AG08396 (cell line): ENCODE measurements at regions not wholly inside any gene's neighbourhood (a gene's known extent, or its start where the extent isn't known, plus 50 kb on each side); places are given as distances from the start of the nearest gene placed in this dataset.
"Not testable (repeated sequence)": the region's sequence is repeated elsewhere in the genome, so short reads cannot be mapped to it uniquely, and the experiment has no call there.

ENCODE experiments used
- DNase-seq: peaks from one replicate; pipeline ENCODE4 v3.0.0; 2012; ENCODE audit warnings: low spot score, mixed read lengths

DNA sequence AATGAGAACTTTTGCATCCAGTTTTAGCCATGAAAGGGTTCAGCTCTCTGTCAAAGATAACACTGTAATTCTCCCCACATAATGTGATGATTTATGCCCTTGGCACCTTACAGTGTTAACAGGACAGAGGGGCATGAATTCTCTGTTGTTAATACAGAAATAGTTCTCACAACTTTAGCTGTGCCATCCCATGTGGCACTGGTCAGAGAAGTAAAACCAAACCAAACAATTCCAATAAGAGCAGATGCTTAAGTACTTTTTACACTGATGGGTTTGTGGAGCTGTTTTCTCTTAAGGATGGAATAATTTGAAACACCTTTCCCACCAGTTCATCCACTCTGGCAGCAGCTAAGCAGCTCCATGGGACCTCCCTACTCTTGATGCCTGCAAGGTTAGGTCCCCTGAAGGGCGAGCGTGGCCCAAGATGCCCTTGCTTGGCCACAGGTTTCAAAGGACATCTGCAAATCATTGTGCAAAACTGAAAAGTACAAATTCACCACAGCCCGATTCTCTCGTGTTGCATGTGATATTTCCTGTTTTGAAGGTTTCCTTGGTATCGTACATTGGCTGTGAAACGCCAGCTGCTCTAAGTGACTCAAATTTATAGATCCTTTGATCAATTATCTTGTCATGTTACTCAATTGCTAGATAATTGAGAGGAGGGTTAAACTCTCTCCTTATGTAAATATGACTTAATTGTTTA is 82.5 kb upstream of the CREB5 start:
- DNase-seq = no peak

DNA sequence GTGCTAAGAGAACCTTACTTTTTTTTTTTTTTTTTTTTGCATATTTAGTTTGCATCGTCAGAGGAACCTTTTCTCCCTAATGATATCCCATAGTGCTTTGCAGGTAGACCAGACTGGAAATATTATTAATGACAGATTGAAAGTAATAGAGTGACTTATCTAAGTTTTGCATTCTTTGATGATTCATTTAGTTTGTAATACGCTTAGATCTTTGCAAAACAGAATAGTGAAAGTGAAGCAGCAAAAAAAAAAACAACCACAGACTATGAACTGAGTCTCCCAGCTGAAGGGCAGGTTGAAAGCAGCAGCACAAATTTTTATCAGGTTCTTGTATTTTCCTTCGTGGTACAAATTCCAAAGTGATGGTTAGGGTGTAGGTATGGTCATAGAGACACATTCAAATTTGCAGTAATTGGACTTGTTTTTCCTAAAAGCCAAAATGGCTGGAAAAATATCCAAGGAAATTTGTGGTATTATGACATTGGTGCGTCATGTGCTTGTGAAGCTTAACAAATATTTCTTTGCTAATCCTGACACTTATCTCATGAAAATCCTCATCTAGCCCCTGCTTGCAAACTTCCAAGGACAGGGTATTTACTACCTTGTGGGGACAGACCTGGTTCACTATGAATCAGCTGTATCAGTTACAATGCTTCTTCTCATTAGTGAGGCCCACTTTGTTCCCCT is 81.8 kb upstream of the CREB5 start:
- no peak for DNase-seq

DNA sequence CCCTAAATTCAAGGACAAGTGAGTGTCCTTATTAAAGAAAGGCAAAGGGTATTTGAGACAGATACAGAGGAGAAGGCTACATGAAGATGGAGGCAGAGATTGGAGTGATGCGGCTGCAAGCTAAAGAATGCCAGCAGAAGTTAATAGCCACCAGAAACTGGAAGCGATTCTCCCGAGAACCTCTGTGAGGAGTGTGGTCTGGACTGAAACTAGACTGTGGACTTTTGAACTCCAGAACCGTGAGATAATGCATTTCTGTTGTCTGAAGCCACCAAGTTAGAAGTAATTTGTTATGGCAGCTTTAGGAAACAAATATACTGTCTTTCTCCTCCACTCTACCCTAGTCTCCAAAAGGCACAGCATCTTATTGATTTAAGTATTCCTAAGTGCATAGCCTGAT is 80.3 kb upstream of the CREB5 start:
- DNase-seq = no peak

DNA sequence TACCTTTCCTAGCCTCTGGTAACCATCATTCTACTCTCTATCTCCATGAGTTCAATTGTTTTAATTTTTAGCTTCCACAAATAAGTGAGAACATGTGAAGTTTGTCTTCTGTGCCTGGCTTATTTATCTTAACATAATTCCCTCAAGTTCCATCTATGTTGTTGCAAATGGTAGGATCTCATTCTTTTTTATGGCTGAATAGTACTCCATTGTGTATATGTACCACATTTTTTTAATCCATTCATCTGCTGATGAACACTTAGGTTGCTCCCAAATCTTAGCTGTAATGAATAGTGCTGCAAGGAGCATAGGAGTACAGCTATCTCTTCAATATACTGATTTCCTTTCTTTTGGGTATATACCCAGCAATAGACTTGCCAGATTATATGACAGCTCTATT is 78.8 kb upstream of the CREB5 start:
- not testable (repeated sequence) for DNase-seq

DNA sequence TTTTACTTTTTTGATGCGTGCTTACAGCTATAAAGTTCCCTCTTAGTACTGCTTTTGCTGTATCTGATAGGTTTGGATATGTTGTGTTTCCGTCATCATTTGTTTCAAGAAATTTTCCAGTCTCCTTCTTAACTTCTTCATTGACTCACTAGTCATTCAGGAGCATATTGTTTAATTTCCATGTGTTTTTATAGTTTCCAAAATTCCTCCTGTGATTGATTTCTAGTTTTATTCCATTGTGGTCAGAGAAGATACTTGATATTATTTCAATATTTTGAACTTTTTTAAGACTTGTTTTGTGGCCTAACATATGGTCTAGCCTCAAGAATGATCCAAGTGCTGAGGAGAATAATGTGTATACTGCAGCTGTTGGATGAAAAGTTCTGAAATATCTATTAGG is 75.5 kb upstream of the CREB5 start:
- no peak for DNase-seq

DNA sequence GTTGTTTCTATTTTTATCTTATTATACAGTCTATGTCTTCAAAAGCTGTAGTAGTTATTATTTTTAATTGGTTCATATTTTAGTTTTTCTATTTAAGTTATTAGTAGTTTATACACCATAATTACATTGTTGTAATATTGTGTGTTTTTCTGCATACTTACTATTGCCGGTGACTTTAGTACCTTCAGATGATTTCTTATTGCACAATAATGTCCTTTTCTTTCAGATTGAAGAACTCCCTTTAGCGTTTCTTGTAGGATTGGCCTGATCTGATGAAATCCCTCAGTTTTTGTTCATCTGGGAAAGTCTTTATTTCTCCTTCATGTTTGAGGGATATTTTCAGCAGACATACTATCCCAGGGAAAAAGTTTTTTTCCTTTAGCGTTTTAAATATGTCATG is 74.3 kb upstream of the CREB5 start:
- no peak for DNase-seq

DNA sequence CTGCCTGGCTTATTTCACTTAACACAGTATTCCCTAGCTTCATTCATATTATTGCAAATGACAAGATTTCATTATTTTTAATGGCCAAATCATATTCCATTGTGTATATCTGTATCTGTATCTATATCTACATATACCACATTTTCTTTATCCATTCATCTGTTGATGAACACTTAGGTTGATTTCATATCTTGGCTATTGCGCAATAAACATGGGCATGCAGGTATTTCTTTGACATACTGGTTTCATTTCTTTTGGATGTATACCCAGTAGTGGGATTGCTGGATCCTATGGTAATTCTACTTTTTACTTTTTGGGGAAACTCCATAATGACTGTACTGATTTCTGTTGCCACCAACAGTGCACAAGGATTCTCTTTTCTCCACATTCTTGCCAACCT is 68.9 kb upstream of the CREB5 start:
- no peak for DNase-seq

DNA sequence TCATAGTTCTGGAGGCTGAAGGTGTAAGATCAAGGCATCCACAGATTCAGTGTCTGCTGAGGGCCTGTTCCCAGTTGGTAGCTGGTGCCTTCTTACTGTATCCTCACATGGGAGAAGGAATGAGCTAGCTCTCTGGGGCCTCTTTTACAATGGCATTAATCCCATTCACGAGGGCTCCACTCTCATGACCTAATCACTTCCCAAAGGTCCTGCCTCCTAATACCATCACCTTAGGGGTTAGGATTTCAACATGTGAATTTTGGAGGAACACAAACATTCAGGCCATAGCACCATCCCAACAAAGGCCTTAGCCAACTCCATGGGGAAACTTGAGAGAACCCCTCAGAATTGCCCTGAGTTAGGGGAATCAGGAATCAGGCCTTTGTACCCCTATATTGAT is 66.1 kb upstream of the CREB5 start:
- DNase-seq = no peak

DNA sequence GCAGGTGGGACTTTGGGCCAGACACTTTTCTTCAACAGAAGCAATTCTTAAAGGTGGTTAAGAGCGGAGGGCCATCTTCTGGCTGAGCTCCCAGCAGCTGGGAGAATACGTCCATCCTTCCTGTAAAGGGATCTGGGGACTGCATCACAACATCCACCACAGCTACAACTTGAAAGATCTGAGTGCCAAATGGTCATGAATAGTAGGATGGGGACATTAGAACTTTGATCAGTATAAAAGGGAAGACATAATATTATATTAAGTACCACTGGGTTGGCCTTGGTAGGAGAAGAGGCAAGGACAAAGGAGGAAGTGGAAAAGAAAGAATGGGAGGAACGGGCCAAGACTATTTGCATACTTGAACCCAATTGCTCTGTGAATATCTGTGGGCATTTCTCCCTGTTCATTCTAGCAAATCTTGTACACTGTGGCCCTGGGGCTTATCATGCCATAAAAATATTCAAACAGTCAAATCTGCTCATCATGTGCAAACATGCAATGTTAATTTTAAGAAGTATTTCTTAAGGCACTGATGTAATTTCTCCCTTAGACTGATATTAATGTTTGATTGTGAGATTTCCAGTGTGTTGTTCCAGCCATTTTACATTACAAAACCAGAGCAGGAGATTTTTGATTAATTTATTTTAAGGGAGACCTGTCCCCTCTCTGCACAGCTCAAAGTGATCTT is 65.5 kb upstream of the CREB5 start:
- DNase-seq = no peak

DNA sequence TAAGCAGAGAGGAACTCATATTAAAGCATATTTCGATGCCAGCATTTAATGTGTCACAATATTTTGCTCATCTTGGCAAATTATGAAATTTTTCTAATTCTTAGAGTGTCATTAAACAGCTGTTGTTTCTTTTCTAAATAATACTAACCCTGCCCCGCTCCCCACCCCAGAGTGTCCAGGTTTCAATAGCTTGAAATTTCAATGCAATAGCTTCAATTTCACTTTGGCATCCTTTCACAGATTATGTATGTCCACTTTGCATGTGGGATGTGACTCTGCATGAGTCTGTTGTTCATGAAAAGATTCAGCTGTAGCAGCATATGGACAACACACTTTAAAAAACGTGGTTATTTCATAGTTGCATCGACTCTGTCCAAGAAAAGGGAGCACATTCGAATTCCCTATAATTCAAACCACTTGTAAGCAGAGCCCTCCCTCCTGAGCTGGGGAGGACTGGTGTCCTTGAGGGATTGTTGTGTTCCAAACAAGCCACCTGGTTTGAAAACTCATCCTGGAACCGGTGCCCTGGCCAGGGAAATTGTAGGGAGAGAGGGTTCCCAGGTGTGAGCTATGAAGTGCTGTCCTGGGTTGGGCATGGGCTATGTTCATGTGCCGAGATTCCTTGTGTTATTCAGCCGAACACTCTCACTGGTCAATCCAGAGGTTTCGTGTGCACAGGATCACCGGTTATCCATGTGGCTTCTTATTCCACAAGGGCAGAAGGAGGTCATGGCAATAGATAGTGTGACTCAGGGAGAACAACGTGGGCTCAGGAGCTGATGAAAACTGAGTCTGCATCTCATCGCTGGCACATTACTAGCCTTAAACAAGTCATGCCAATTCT is 64.6 kb upstream of the CREB5 start:
- no peak for DNase-seq

DNA sequence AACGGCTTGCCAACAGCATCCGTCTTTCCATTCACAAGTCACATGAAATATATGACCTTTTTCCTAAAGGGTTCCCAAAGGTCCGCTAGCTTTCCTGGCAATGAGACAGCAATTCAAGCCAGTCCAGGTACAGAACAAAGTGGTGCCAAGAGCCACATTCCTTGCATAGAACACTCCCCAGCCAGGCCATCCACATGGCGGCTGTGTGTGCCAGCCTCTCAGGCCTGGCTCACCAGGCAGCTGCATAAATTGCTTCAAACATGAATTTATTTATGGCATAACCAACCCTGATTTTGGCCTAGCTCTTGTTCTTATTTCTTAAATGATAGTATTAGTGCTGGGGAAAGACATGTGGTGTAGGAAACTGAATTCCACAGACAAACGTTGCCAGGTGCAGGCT is 63.7 kb upstream of the CREB5 start:
- DNase-seq = no peak

DNA sequence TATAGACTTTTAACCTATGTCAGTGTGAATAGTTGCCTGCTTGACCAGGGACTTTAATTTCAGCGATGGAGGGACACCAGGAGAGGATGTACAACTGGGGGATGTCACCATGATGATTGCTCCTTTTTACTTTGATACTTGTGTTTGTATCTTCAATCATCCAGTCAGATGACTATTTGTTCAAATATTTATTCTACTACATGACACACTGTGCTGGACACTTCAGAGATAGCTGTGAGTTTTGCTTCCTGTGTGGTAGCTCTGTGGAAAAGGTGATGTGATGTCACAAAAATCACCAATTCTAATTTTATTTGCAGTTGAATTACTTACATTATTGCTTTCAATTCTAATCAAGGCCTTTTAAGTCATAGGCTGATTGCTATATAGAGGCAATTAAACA is 62.7 kb upstream of the CREB5 start:
- no peak for DNase-seq

DNA sequence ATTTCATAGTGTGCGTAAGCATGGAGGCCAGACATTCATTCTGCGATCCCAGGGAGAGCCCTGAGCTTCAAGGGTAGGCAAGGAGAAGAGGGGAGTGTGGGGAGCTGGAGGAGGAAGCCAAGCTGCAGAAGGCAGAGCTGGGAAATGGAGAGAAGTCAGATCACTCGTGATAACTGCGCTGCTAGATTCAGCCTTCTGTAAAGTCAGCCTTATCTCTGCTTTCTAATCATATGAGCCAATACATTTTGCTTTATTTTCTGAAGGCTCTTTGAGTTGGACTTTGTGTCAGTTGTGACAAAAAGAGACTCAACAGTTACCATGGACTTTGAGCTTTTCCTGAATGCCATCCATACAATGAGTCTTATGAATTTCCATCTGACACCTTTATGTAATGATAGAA is 61.7 kb upstream of the CREB5 start:
- no peak for DNase-seq

DNA sequence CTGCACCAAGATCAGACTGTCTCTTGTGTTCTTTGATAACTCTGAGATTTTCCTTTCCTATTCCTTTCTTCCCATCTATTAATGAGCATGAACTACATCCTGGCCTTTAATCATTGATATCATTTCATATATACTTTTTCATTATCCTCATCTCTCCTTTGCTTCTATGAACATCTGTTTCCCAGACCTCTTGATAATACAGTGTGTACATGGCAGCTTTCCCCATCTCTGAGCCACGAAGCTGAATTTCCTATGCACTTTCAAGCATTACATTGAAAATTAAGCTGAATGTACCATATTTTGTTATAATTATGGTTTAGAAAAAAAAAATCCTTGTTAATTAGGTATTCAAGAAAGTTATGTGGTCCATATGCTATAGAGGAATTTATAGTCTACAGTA is 60.9 kb upstream of the CREB5 start:
- no peak for DNase-seq

DNA sequence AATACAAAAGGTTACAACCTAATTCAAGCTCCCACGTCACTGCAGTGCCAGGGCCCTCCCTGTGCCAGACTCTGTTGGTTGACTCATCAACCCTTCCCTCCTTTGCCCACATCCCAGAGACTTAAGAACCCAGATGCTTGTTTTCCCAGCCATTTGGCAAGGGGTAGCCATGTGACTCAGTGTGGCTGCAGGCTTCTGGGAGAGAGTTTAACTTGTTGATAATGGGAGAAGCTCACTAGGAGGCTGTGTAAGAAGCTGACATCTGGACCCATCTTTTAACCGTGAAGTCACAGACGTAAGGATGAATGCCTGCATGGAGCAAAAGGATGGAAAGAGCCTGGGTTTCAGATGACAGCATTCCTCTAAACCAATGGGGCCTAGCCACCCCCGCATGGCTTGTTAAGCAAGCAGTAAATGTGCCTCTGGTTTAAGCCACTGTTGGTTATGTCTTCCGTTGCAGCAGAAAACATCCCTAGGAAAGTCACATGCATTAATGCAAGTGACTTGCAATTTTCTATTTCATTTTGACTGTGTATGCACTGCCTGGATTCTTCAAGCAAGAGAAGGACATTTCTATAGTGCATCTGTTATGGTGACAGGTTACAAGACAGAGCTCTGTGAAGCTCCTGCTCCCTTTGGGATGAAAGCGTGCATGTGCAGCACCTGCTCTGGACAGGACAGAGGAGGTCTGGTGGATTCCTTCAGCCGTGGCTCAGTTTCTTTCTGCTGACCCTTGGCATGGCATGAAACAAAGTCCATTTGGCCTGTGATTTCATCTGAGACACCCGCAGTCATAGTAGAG is 57.5 kb upstream of the CREB5 start:
- peak; percentile 41 for DNase-seq

DNA sequence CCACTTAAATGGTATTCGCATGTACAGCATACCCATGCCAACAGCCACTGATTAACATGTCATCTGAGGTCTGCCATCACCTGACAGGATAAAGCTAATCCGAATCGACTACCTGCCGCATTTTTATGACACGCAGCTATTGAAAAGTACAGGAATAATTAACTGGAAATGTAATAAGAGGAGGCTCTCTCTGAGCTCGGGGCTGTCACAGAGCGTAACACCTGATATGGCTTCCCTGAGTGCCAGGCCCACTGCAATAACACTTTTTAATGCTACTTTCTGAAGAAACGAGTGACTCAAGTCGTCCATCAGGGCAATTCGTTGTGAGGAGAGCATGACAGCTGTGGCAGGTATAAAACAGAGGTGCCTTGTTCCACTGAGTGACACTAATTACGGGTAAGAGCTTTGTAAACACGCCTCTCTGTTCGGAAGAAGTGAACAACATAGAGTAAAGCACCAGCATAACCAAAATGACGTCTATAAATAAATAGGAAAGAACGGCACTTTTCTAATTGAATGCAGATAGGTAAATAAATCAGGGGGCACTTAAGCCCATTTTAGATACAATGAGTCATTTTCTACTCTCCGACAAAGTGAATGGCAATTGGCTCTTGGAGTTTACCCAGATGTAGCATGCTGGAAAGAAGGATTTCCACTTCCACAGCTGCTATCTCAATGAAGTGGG is 56.5 kb upstream of the CREB5 start:
- no peak for DNase-seq

DNA sequence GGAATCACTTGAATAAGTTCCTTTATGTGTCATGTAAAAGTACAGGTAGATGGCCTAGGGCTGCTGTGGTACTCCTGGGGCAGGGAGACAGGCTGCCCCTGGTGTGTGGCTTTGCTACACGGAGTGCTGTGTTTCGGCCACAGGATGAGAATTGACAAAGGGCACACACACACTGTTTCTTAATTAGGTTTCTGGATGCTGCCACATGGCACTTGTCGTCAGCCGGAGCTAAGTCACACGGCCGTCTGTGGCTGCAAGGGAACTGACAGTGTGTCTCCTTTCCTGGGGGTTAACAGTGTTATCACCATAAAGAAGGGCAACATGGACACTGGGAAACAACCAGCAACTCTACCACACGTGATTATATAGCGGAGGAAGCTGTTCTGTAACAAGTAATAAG is 55.7 kb upstream of the CREB5 start:
- no peak for DNase-seq

DNA sequence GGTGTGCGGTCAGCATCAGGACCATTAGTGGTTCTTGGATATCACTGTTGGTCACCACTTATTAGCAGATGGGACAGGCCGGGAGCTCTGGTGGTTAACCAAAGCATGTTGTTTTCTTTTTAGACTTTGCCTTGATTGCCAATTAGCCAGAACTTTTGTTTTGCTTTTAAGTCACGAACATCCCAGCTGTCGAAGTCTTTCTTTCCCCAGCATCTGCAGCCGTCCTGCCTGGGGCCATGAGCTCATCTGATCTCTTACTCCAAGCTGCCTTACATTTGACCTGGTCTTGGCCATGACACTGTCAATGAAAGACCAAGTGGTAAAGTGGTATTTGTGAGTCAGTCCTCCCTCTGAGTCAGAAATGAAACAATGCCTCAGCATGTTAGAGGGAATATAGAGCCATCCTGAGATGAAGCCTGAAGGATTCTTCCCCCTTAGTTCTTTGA is 53.9 kb upstream of the CREB5 start:
- DNase-seq = peak; percentile 69

DNA sequence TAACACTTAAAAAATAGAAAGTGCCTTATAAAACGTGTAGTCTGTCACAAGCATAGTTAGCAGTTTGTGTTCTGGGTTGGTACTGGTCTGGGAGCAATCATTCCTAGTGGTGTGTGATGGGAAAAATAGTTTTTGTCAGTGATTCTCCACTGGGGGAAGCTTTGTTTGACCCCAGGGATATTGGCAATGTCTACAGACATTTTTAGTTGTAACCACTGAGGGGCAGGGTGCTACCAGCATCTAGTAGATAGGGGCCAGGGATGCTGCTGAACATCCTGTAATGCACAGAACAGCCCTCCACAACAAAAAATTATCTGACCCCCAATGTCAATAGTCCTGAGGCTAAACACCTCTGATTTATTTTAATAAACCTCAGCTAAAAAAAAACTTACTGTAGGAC is 51.6 kb upstream of the CREB5 start:
- DNase-seq = no peak

DNA sequence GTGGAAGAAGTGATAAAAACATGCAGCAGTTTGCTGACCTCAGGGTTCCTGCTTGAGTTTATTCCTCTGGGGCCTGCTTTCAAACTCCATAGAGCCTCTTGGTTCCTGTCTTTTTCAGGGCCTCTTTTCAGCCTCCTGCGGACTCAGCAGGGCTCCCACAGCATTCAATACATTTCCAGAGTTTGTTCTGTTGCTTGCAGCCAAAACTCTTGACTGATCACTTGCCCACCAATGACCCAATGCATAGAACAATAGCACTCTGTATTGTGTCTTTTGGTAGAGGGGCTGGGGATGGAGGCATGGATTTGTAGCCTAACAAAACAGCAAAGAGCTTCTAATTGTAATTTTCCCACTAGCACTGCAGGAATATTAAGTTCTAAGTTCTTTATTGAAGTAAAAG is 50.8 kb upstream of the CREB5 start:
- DNase-seq = no peak

DNA sequence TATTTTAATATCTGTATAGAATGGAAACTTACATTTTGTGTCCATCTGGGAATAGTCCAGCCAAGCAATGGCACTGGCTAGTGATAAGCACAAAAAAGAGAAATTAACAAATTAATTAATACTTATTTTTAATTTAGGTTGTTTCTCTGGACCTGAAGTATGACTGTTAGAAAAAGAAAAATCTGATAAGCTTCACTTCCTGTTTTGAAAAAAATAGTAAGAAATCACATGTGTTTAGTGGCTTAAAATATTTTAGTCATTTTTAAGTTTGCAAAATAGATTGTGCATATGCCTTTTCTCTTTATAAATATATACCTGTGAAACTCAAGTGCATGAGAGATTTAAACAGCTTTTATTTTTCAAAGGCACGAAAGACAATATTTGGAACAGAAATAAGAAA is 50.1 kb upstream of the CREB5 start:
- DNase-seq = no peak
